Loucy (cell line): ENCODE measurements at regions not wholly inside any gene's neighbourhood (a gene's known extent, or its start where the extent isn't known, plus 50 kb on each side); places are given as distances from the start of the nearest gene placed in this dataset.

Experiments
- CTCF ChIP-seq: fragments of 200-600 bp; sonication (generic); conservative IDR thresholded peaks from 2 replicates; pipeline ENCODE4 v1.5.1; 2014; ENCODE audit warnings: mild to moderate bottlenecking, antibody characterized with exemption, low read length
- EZH2phosphoT487 ChIP-seq: fragments of 200-600 bp; IDR thresholded peaks from 2 replicates; pipeline ENCODE4 v1.6.1; 2018; ENCODE audit warnings: antibody characterized with exemption, mild to moderate bottlenecking, moderate library complexity, borderline replicate concordance

- TF ChIP-seq CTCF (no peak), EZH2phosphoT487 (no peak)
Measured at GRCh38 chr20:20834008-20834407, 121.6 kb upstream of the RALGAPA2 start.
